CD14-positive monocyte (primary cell): ENCODE measurements at regions not wholly inside any gene's neighbourhood (a gene's known extent, or its start where the extent isn't known, plus 50 kb on each side); places are given as distances from the start of the nearest gene placed in this dataset.

ENCODE experiments used
- DNase-seq, 3 donors: peaks; one replicate each; pipeline ENCODE4 v3.0.0-alpha.2; 2011 to 2022
- H2AFZ ChIP-seq: 2 replicates; pipeline ENCODE4 v1.6.0; 2012; ENCODE audit warnings: mild to moderate bottlenecking, low read depth, low read length, inconsistent platforms; ENCODE audit not compliant: insufficient read depth, poor library complexity, severe bottlenecking
- H3K27ac ChIP-seq, 2 donors: 1 replicate in 1 of 2; 2 replicates in 1 of 2; pipeline ENCODE4 v1.5.1; 2012 to 2013; ENCODE audit warnings: low read length in 2 of 2, control low read depth in 1 of 2, inconsistent platforms in 1 of 2, low read depth in 1 of 2, mild to moderate bottlenecking in 1 of 2
- H3K27me3 ChIP-seq, 2 donors: one replicate each; pipeline versions ENCODE4 v1.6.0 to v1.6.1; 2011 to 2013; ENCODE audit warnings: low read length in 2 of 2; ENCODE audit not compliant: control insufficient read depth in 2 of 2, insufficient read depth in 2 of 2
- H3K36me3 ChIP-seq, 2 donors: replicated peaks in 1 of 2; 1 replicate in 1 of 2; 2 replicates in 1 of 2; pipeline versions ENCODE4 v1.5.1 to v1.6.1; 2012 to 2013; ENCODE audit warnings: low read length in 2 of 2, control low read depth in 1 of 2, inconsistent platforms in 1 of 2, mild to moderate bottlenecking in 1 of 2; ENCODE audit not compliant: insufficient read depth in 2 of 2, control insufficient read depth in 1 of 2
- H3K4me1 ChIP-seq, 2 donors: 1 replicate in 1 of 2; 2 replicates in 1 of 2; pipeline versions ENCODE4 v1.5.1 to v1.6.1; 2012 to 2013; ENCODE audit warnings: low read length in 2 of 2, control low read depth in 1 of 2, inconsistent platforms in 1 of 2, mild to moderate bottlenecking in 1 of 2, moderate library complexity in 1 of 2; ENCODE audit not compliant: insufficient read depth in 2 of 2, control insufficient read depth in 1 of 2
- H3K4me2 ChIP-seq: replicated peaks from 2 replicates; pipeline ENCODE3; 2012; ENCODE audit warnings: low read length, moderate library complexity, mild to moderate bottlenecking; ENCODE audit not compliant: poor library complexity, severe bottlenecking; ENCODE audit errors: extremely low read depth
- H3K4me3 ChIP-seq, 3 experiments: fragments of 200-600 bp in 1 of 3; sonication (generic) in 1 of 3; replicated peaks in 1 of 3; 1 replicate in 2 of 3; 2 replicates in 1 of 3; pipeline ENCODE4 v1.5.1; 2011 to 2013; ENCODE audit warnings: low read length in 3 of 3, mild to moderate bottlenecking in 3 of 3, control low read depth in 2 of 3, low read depth in 2 of 3, inconsistent platforms in 1 of 3, moderate library complexity in 1 of 3
- H3K79me2 ChIP-seq: 2 replicates; pipeline ENCODE4 v1.6.0; 2012; ENCODE audit warnings: mild to moderate bottlenecking, control low read depth, inconsistent platforms, low read length, moderate library complexity; ENCODE audit not compliant: insufficient read depth
- H3K9ac ChIP-seq: 2 replicates; pipeline ENCODE4 v1.6.0; 2017; ENCODE audit warnings: low read length, mild to moderate bottlenecking; ENCODE audit not compliant: insufficient read depth, poor library complexity, severe bottlenecking
- H3K9me3 ChIP-seq, 2 donors: replicated peaks in 1 of 2; 1 replicate in 1 of 2; 2 replicates in 1 of 2; pipeline versions ENCODE4 v1.5.1 to v1.6.1; 2012 to 2013; ENCODE audit warnings: low read length in 2 of 2, control low read depth in 1 of 2; ENCODE audit not compliant: control insufficient read depth in 1 of 2, insufficient read depth in 1 of 2
- H4K20me1 ChIP-seq: 2 replicates; pipeline ENCODE4 v1.6.0; 2012; ENCODE audit warnings: mild to moderate bottlenecking, low read length, control low read depth, moderate library complexity; ENCODE audit not compliant: insufficient read depth
- H3K27ac Mint-ChIP-seq, 7 donors: one replicate each; pipeline ENCODE4 v1.8.0; 2020; ENCODE audit warnings: mild to moderate bottlenecking in 7 of 7, mixed read lengths in 7 of 7, moderate library complexity in 6 of 7, inconsistent platforms in 2 of 7
- H3K27me3 Mint-ChIP-seq, 3 donors: one replicate each; pipeline ENCODE4 v1.8.0; 2021 to 2022; ENCODE audit warnings: low read depth in 3 of 3, mild to moderate bottlenecking in 3 of 3, mixed read lengths in 3 of 3, moderate library complexity in 3 of 3, inconsistent platforms in 1 of 3
- H3K36me3 Mint-ChIP-seq, 2 donors: one replicate each; pipeline ENCODE4 v1.8.0; 2020; ENCODE audit warnings: mixed read lengths in 2 of 2, inconsistent platforms in 1 of 2, mild to moderate bottlenecking in 1 of 2
- H3K4me1 Mint-ChIP-seq: one replicate; pipeline ENCODE4 v1.8.0; 2020; ENCODE audit warnings: mild to moderate bottlenecking, mixed read lengths
- H3K4me3 Mint-ChIP-seq, 2 donors: one replicate each; pipeline ENCODE4 v1.8.0; 2020; ENCODE audit warnings: mild to moderate bottlenecking in 2 of 2, mixed read lengths in 2 of 2, moderate library complexity in 1 of 2
- H3K9me3 Mint-ChIP-seq, 7 donors: one replicate each; pipeline ENCODE4 v1.8.0; 2020 to 2022; ENCODE audit warnings: mixed read lengths in 7 of 7, mild to moderate bottlenecking in 6 of 7, moderate library complexity in 6 of 7, inconsistent platforms in 2 of 7
- WGBS: methylation state at CpG from one replicate; pipeline ENCODE4 v1.1.5; 2013; ENCODE audit warnings: missing lambda C conversion rate; ENCODE audit not compliant: insufficient coverage; 5-methylcytosine and 5-hydroxymethylcytosine counted together
- intact Hi-C, 2 donors: fragments of 100-400 bp; cut with micrococcal nuclease; formaldehyde crosslinking; loops; one replicate each; pipeline versions ENCODE4 v1.15.0 to v1.15.1; 2023
- TF ChIP-seq, protein P1 (sequence below): fragments of 200-600 bp; IDR thresholded peaks from one replicate; pipeline ENCODE4 v1.8.0; 2022; ENCODE audit warnings: antibody characterized with exemption, mild to moderate bottlenecking

DNA sequence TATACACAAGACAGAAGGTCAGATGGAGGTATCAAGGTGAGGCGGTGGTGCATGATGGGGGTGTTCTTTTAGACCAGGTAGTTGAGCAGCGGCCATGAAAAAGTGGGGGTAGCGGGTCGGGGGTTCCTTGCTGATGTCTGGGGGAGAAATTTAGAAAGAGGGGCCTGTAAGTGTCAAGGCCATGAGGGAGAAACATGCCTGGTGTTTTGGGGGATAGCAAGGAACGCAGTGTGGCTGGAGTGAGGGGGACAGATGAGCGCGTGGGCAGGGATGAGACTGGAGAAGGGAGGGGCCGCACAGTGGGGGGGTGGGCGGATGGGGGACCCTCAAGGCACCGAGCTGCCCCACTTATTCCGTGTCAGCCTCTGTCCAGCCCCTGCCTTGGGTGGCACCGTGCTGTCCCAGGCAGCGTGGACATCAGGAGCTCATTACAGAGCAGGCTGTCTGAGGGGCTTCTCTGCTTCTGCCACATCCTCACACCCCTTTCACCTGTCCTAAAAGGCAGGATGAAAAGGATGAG lies 143.3 kb downstream of the SMAD6 start:
- no peaks in the 10 kb centered on the region for H4K20me1 ChIP-seq
- H3K27me3 Mint-ChIP-seq, result peaks cover 2 to 9% (median 9%) of the 10 kb centered on the region in 3 donors
- peaks cover 32% of the 10 kb centered on the region for H3K4me1 Mint-ChIP-seq
- H3K27ac Mint-ChIP-seq, result no peak overlapping the region
- no peaks in the 10 kb centered on the region for H3K27me3 ChIP-seq
- peaks cover 27 to 30% of the 10 kb centered on the region in 2 donors for H3K4me1 ChIP-seq
- H3K36me3 ChIP-seq, result peaks cover 0 to 13% of the 10 kb centered on the region in 2 donors
- WGBS, result 96% methylated on average over 12 of the region's 13 CpGs
- DNase-seq, result no peak
- no peak overlapping the region for H3K9ac ChIP-seq
- TF ChIP-seq, protein P1, sequence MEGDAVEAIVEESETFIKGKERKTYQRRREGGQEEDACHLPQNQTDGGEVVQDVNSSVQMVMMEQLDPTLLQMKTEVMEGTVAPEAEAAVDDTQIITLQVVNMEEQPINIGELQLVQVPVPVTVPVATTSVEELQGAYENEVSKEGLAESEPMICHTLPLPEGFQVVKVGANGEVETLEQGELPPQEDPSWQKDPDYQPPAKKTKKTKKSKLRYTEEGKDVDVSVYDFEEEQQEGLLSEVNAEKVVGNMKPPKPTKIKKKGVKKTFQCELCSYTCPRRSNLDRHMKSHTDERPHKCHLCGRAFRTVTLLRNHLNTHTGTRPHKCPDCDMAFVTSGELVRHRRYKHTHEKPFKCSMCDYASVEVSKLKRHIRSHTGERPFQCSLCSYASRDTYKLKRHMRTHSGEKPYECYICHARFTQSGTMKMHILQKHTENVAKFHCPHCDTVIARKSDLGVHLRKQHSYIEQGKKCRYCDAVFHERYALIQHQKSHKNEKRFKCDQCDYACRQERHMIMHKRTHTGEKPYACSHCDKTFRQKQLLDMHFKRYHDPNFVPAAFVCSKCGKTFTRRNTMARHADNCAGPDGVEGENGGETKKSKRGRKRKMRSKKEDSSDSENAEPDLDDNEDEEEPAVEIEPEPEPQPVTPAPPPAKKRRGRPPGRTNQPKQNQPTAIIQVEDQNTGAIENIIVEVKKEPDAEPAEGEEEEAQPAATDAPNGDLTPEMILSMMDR, result no peak
- no peak overlapping the region for H3K4me3 ChIP-seq
- H3K9me3 ChIP-seq, result no peaks in the 10 kb centered on the region
- no peak overlapping the region for H3K4me3 Mint-ChIP-seq
- H2AFZ ChIP-seq, result no peak overlapping the region
- no peak overlapping the region for H3K4me2 ChIP-seq
- H3K27ac ChIP-seq, result no peak overlapping the region
- peaks cover 0 to 2% (median 0%) of the 10 kb centered on the region in 7 donors for H3K9me3 Mint-ChIP-seq
- H3K79me2 ChIP-seq, result no peaks in the 10 kb centered on the region
- intact Hi-C loops, result no loop called here
- H3K36me3 Mint-ChIP-seq, result peaks cover 25 to 36% of the 10 kb centered on the region in 2 donors

DNA sequence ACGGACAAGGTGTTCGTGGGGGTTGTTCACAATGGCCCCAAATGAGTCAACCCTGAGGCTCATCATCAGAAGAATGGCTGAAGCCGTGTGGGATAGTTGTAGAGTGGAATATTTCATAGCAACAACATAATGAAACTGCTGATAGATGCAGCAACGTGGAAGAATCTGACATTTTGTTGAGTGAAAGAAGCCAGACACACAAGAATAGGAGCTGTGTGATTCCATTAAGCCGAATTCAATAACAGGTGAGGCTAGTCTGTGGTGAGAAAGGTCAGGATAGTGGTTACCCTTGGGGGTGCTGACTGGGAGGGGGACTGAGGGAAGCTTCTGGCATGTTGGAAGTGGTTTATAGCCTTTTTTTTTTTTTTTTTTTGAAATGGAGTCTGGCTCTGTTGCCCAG lies 144.0 kb downstream of the SMAD6 start:
- Mint-ChIP-seq H3K4me1 (peaks cover 31% of the 10 kb centered on the region), H3K4me3 (no peak overlapping the region), H3K9me3 (peaks cover 0 to 2% (median 0%) of the 10 kb centered on the region in 7 donors), H3K27me3 (peaks cover 2 to 11% (median 9%) of the 10 kb centered on the region in 3 donors), H3K27ac (peak overlapping the region in 1 of 7 donors; percentile 27), H3K36me3 (peaks cover 25 to 36% of the 10 kb centered on the region in 2 donors)
- Histone ChIP-seq H3K4me3 (no peak overlapping the region), H3K4me1 (peaks cover 24 to 28% of the 10 kb centered on the region in 2 donors), H3K9ac (no peak overlapping the region), H3K27me3 (no peaks in the 10 kb centered on the region), H4K20me1 (no peaks in the 10 kb centered on the region), H3K36me3 (peaks cover 0 to 13% of the 10 kb centered on the region in 2 donors), H3K9me3 (no peaks in the 10 kb centered on the region), H2AFZ (no peak overlapping the region), H3K4me2 (no peak overlapping the region), H3K79me2 (no peaks in the 10 kb centered on the region), H3K27ac (no peak overlapping the region)
- intact Hi-C loops, result no loop called here
- no peak for DNase-seq
- TF ChIP-seq, protein P1, result no peak
- WGBS, result 70% methylated on average over 2 of the region's 5 CpGs
